WTC11 (cell line): ENCODE measurements at regions not wholly inside any gene's neighbourhood (a gene's known extent, or its start where the extent isn't known, plus 50 kb on each side); places are given as distances from the start of the nearest gene placed in this dataset.

ENCODE experiments used
- ATAC-seq: fragments of 200-7000 bp; cut with Tn5 transposase; 2 replicates; pipeline ENCODE4 v1.10.0; 2021; ENCODE audit warnings: mild to moderate bottlenecking, moderate library complexity
- CTCF ChIA-PET: fragments of 300-600 bp; sonication (Branson Sonifier 250); formaldehyde crosslinking; loops from one replicate; lab custom pipeline; 2021; ENCODE audit warnings: antibody characterized with exemption; lab: Charles Lee
- POLR2A ChIA-PET: fragments of 350-600 bp; sonication (Branson Sonifier 250); formaldehyde crosslinking; loops from one replicate; lab custom pipeline; 2021; ENCODE audit warnings: antibody characterized with exemption; lab: Charles Lee
- DNase-seq: peaks from one replicate; pipeline ENCODE4 v3.0.0; 2021; ENCODE audit warnings: low spot score
- H3K27ac Mint-ChIP-seq: 2 replicates; pipeline ENCODE4 v1.8.0; 2021; ENCODE audit warnings: mixed read lengths
- H3K27me3 Mint-ChIP-seq: 2 replicates; pipeline ENCODE4 v1.8.0; 2021; ENCODE audit warnings: low read depth, mild to moderate bottlenecking, moderate library complexity, mixed read lengths
- H3K36me3 Mint-ChIP-seq: 2 replicates; pipeline ENCODE4 v1.8.0; 2021; ENCODE audit warnings: mixed read lengths
- H3K4me1 Mint-ChIP-seq: 2 replicates; pipeline ENCODE4 v1.8.0; 2022; ENCODE audit warnings: mixed read lengths
- H3K4me3 Mint-ChIP-seq: 2 replicates; pipeline ENCODE4 v1.8.0; 2021; ENCODE audit warnings: mild to moderate bottlenecking, moderate library complexity, mixed read lengths
- H3K9me3 Mint-ChIP-seq: 2 replicates; pipeline ENCODE4 v1.8.0; 2021; ENCODE audit warnings: mixed read lengths
- AFF4 ChIP-seq: sonication (generic); formaldehyde crosslinking; IDR thresholded peaks from 2 replicates; pipeline ENCODE4 v1.8.1; 2023; ENCODE audit warnings: mild to moderate bottlenecking, missing genetic modification reagents, borderline replicate concordance
- CREB1 ChIP-seq: sonication (generic); formaldehyde crosslinking; IDR thresholded peaks from 2 replicates; pipeline ENCODE4 v1.8.0; 2023; ENCODE audit warnings: mild to moderate bottlenecking, missing genetic modification reagents
- HMGA2 ChIP-seq: fragments of 250-450 bp; sonication (Bioruptor Pico); IDR thresholded peaks from 2 replicates; pipeline ENCODE4 v1.4.0; 2021; ENCODE audit warnings: mild to moderate bottlenecking, moderate library complexity
- KAT7 ChIP-seq: sonication (generic); formaldehyde crosslinking; IDR thresholded peaks from 2 replicates; pipeline ENCODE4 v1.8.1; 2023; ENCODE audit warnings: missing genetic modification reagents, mild to moderate bottlenecking, borderline replicate concordance
- NFE2L1 ChIP-seq: sonication (generic); formaldehyde crosslinking; IDR thresholded peaks from 2 replicates; pipeline ENCODE4 v1.8.1; 2023; ENCODE audit warnings: missing genetic modification reagents
- NR1H2 ChIP-seq: sonication (generic); formaldehyde crosslinking; IDR thresholded peaks from 2 replicates; pipeline ENCODE4 v1.9.0; 2021; ENCODE audit warnings: mild to moderate bottlenecking, moderate library complexity, missing genetic modification reagents
- RORB ChIP-seq: fragments of 250-450 bp; sonication (Bioruptor Pico); IDR thresholded peaks from 2 replicates; pipeline ENCODE4 v1.9.0; 2021; ENCODE audit warnings: mild to moderate bottlenecking
- SMAD3 ChIP-seq: sonication (generic); formaldehyde crosslinking; IDR thresholded peaks from 2 replicates; pipeline ENCODE4 v1.8.0; 2022; ENCODE audit warnings: missing genetic modification reagents, mild to moderate bottlenecking, borderline replicate concordance
- TCF7 ChIP-seq: sonication (generic); formaldehyde crosslinking; IDR thresholded peaks from 2 replicates; pipeline ENCODE4 v1.8.0; 2022; ENCODE audit warnings: mild to moderate bottlenecking, low read depth, missing genetic modification reagents, moderate library complexity
- TEAD1 ChIP-seq: sonication (generic); formaldehyde crosslinking; IDR thresholded peaks from 2 replicates; pipeline ENCODE4 v1.8.0; 2022; ENCODE audit warnings: mild to moderate bottlenecking, missing genetic modification reagents
- TP53 ChIP-seq: sonication (generic); formaldehyde crosslinking; IDR thresholded peaks from 2 replicates; pipeline ENCODE4 v1.8.1; 2023; ENCODE audit warnings: mild to moderate bottlenecking, missing genetic modification reagents
- ZNF423 ChIP-seq: fragments of 250-450 bp; sonication (Bioruptor Pico); IDR thresholded peaks from 2 replicates; pipeline ENCODE4 v2.1.2; 2022; ENCODE audit warnings: mild to moderate bottlenecking, moderate library complexity
- ZNF671 ChIP-seq: fragments of 250-450 bp; sonication (Bioruptor Pico); IDR thresholded peaks from 2 replicates; pipeline ENCODE4 v1.8.0; 2021; ENCODE audit warnings: mild to moderate bottlenecking
- TF ChIP-seq, protein P1 (sequence below): sonication (generic); formaldehyde crosslinking; IDR thresholded peaks from 2 replicates; pipeline ENCODE4 v1.8.0; 2023; ENCODE audit warnings: missing genetic modification reagents, mild to moderate bottlenecking, borderline replicate concordance

- H3K4me1 Mint-ChIP-seq = peaks cover 15% of the 10 kb centered on the region
- POLR2A ChIA-PET = no interaction called here
- peaks cover 14% of the 10 kb centered on the region for H3K9me3 Mint-ChIP-seq
- H3K27me3 Mint-ChIP-seq = no peaks in the 10 kb centered on the region
- peaks cover 13% of the 10 kb centered on the region for H3K36me3 Mint-ChIP-seq
- no peak overlapping the region for H3K4me3 Mint-ChIP-seq
- H3K27ac Mint-ChIP-seq = no peak overlapping the region
- CTCF ChIA-PET = interaction anchor here (0.8 to 1.5 kb wide), 3 partner anchors 8 to 15 kb away, joined by 3 to 4 read pairs (median 3); no protein-coding TSS in a partner anchor
- TF ChIP-seq KAT7 (no peak), NFE2L1 (CRISPR knock-in tag) (no peak), ZNF423 (no peak), HMGA2 (no peak), TCF7 (CRISPR knock-in tag) (no peak), SMAD3 (CRISPR knock-in tag) (no peak), TEAD1 (CRISPR knock-in tag) (no peak), AFF4 (CRISPR knock-in tag) (no peak), ZNF671 (no peak)
- TF ChIP-seq, protein P1, sequence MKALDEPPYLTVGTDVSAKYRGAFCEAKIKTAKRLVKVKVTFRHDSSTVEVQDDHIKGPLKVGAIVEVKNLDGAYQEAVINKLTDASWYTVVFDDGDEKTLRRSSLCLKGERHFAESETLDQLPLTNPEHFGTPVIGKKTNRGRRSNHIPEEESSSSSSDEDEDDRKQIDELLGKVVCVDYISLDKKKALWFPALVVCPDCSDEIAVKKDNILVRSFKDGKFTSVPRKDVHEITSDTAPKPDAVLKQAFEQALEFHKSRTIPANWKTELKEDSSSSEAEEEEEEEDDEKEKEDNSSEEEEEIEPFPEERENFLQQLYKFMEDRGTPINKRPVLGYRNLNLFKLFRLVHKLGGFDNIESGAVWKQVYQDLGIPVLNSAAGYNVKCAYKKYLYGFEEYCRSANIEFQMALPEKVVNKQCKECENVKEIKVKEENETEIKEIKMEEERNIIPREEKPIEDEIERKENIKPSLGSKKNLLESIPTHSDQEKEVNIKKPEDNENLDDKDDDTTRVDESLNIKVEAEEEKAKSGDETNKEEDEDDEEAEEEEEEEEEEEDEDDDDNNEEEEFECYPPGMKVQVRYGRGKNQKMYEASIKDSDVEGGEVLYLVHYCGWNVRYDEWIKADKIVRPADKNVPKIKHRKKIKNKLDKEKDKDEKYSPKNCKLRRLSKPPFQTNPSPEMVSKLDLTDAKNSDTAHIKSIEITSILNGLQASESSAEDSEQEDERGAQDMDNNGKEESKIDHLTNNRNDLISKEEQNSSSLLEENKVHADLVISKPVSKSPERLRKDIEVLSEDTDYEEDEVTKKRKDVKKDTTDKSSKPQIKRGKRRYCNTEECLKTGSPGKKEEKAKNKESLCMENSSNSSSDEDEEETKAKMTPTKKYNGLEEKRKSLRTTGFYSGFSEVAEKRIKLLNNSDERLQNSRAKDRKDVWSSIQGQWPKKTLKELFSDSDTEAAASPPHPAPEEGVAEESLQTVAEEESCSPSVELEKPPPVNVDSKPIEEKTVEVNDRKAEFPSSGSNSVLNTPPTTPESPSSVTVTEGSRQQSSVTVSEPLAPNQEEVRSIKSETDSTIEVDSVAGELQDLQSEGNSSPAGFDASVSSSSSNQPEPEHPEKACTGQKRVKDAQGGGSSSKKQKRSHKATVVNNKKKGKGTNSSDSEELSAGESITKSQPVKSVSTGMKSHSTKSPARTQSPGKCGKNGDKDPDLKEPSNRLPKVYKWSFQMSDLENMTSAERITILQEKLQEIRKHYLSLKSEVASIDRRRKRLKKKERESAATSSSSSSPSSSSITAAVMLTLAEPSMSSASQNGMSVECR = no peak
- TF ChIP-seq, all 79 proteins: peak for 0
- ATAC-seq = no peak
- no peak for DNase-seq
Measured at GRCh38 chr1:209505044-209505443, 78.5 kb upstream of the CAMK1G start.

DNA sequence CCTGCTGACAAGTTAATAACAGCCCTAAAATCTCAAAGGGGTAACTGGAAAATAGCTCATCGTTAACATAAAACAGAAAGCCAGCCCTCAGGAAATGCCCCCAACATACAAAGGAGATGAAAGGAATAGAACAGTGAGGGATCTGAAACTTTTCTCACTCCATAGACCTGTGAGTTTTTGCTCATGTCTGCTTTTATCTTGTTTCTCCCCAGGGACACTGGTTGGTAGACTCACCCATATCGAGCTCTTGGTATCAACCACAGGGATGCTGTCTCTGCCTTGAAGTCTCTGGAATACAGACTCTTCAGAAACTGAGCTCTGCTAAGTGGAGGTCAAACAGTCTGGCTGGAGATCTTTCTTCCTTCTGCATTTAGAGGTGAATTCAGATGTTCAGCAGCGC lies 77.4 kb upstream of the CAMK1G start:
- H3K4me1 Mint-ChIP-seq = peaks cover 22% of the 10 kb centered on the region
- ChIA-PET CTCF (interaction anchor here (0.6 to 1.0 kb wide), 2 partner anchors 16 to 409 kb away, joined by 3 to 4 read pairs; no protein-coding TSS in a partner anchor), POLR2A (no interaction called here)
- peaks cover 3% of the 10 kb centered on the region for H3K9me3 Mint-ChIP-seq
- ATAC-seq (no peak), DNase-seq (no peak)
- no peak overlapping the region for H3K27ac Mint-ChIP-seq
- no peak for TF ChIP-seq TP53 (CRISPR knock-in tag)
- H3K27me3 Mint-ChIP-seq = no peaks in the 10 kb centered on the region
- no peak overlapping the region for H3K4me3 Mint-ChIP-seq
- H3K36me3 Mint-ChIP-seq = peaks cover 3% of the 10 kb centered on the region; the same call in 1 of the 2 replicates

DNA sequence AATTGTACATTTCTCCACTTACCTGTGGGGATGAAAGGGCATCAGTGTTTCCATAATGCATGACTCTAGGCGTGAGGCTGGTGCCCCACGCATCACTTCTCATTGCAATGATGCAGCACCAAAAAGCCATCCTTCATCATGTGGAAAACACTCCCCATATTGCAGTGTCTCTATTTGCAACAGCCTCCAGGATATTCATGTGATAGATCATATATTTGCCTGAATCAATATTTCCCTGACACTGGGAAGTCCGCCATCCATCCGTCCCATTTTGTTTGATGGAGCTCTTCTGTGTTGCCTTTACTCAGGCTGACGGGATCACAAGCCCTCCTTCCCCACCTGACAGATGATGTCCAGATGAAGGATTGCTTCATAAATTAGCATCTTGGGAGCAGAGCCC lies 74.5 kb upstream of the CAMK1G start:
- no peak overlapping the region for H3K4me3 Mint-ChIP-seq
- H3K27me3 Mint-ChIP-seq = no peaks in the 10 kb centered on the region
- H3K27ac Mint-ChIP-seq = no peak overlapping the region
- no peak for DNase-seq
- POLR2A ChIA-PET = no interaction called here
- TF ChIP-seq RORB (CRISPR knock-in tag) = no peak
- TF ChIP-seq CREB1 (CRISPR knock-in tag) = no peak
- no peak for TF ChIP-seq NR1H2 (CRISPR knock-in tag)
- CTCF ChIA-PET = no interaction called here
- no peaks in the 10 kb centered on the region for H3K36me3 Mint-ChIP-seq
- H3K4me1 Mint-ChIP-seq = peaks cover 30% of the 10 kb centered on the region
- peaks cover 4% of the 10 kb centered on the region for H3K9me3 Mint-ChIP-seq
- no peak for ATAC-seq
